ENCODE measurements at regions not wholly inside any gene's neighbourhood (a gene's known extent, or its start where the extent isn't known, plus 50 kb on each side); places are given as distances from the start of the nearest gene placed in this dataset.

DNA sequence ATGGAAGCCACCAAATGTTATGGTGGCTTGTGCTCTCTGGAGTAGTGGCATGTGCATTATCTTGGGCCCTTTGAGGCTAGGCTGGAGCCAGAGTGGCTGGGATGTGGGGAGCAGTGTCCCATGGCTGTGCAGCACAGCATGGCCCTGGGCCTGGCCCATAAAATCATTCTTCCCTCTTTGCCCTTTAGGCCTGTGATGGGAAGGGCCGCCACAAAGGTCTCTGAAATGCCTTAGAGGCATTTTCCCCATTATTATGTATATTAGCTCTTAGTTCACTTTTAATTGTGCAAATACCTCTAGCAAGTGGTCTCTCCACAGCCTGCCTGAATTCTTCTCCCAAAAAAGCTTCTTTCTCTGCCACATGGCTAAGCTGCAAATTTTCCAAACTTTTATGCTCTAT lies 297.3 kb upstream of the IRAK1BP1 start:
- Histone ChIP-seq H2AFZ (ENCODE audit: low read length) (no peak overlapping the region), H4K20me1 (ENCODE audit: insufficient read depth, low read length) (no peaks in the 10 kb centered on the region), H3K4me2 (ENCODE audit: low read depth, low read length) (no peak overlapping the region), H3K9ac (ENCODE audit: insufficient read depth, low read depth, low read length) (no peak overlapping the region), H3K79me2 (ENCODE audit: insufficient read depth, low read length) (no peaks in the 10 kb centered on the region), H3K9me3 (ENCODE audit: low read length) (peaks cover 14% of the 10 kb centered on the region), H3K4me1 (ENCODE audit: insufficient read depth, low read length) (no peaks in the 10 kb centered on the region), H3K36me3 (replicated peaks in 1 of 2; ENCODE audit: control insufficient read depth in 1 of 2, insufficient read depth in 2 of 2, low read length in 2 of 2) (no peaks in the 10 kb centered on the region), H3K27ac (ENCODE audit: extremely low read length, insufficient read depth, low read length) (no peak overlapping the region), H3K4me3 (replicated peaks in 1 of 3; ENCODE audit: insufficient read depth in 1 of 3, low read depth in 2 of 3, low read length in 3 of 3) (no peak overlapping the region), H3K27me3 (ENCODE audit: control insufficient read depth in 1 of 2, insufficient read depth in 2 of 2, low read length in 2 of 2) (no peaks in the 10 kb centered on the region)
- 0% methylated on average over 1 of the region's 1 CpG for WGBS (ENCODE audit: low lambda C conversion rate)
- no TSS peak for BruUV-seq (replicated peaks)
- FAIRE-seq (no peak), DNase-seq (ENCODE audit: low spot score) (no peak), ATAC-seq (no peak)
- CTCF ChIA-PET (ENCODE audit: low intra/inter-chr PET ratio, low total read pairs) = no interaction called here
- in situ Hi-C loops (cut with HindIII; ENCODE audit: extremely low pct_ligation_motif_present, low pct_unique_long_range_greater_than_20kb) (no loop called here), intact Hi-C loops (cut with micrococcal nuclease; ENCODE audit: unreplicated experiment) (no loop called here)
- POLR2A ChIA-PET = no interaction called here
- TF ChIP-seq MIER3 (CRISPR knock-in tag; IDR thresholded peaks at IDR 0.05; ENCODE audit: borderline replicate concordance) (no peak), ZFP41 (CRISPR knock-in tag; IDR thresholded peaks at IDR 0.05; ENCODE audit: borderline replicate concordance) (no peak), ZNF17 (CRISPR knock-in tag; IDR thresholded peaks at IDR 0.05) (no peak), ZBTB20 (CRISPR knock-in tag; IDR thresholded peaks at IDR 0.05; ENCODE audit: borderline replicate concordance, low read depth) (no peak), HNRNPLL (IDR thresholded peaks at IDR 0.05; ENCODE audit: low read depth, low read length, poor library complexity, severe bottlenecking) (no peak), SP2 (CRISPR knock-in tag; IDR thresholded peaks at IDR 0.05) (no peak), NCOA1 (CRISPR knock-in tag; IDR thresholded peaks at IDR 0.05) (no peak), ZFP62 (CRISPR knock-in tag; IDR thresholded peaks at IDR 0.05) (no peak)
- TF ChIP-seq, protein P1, sequence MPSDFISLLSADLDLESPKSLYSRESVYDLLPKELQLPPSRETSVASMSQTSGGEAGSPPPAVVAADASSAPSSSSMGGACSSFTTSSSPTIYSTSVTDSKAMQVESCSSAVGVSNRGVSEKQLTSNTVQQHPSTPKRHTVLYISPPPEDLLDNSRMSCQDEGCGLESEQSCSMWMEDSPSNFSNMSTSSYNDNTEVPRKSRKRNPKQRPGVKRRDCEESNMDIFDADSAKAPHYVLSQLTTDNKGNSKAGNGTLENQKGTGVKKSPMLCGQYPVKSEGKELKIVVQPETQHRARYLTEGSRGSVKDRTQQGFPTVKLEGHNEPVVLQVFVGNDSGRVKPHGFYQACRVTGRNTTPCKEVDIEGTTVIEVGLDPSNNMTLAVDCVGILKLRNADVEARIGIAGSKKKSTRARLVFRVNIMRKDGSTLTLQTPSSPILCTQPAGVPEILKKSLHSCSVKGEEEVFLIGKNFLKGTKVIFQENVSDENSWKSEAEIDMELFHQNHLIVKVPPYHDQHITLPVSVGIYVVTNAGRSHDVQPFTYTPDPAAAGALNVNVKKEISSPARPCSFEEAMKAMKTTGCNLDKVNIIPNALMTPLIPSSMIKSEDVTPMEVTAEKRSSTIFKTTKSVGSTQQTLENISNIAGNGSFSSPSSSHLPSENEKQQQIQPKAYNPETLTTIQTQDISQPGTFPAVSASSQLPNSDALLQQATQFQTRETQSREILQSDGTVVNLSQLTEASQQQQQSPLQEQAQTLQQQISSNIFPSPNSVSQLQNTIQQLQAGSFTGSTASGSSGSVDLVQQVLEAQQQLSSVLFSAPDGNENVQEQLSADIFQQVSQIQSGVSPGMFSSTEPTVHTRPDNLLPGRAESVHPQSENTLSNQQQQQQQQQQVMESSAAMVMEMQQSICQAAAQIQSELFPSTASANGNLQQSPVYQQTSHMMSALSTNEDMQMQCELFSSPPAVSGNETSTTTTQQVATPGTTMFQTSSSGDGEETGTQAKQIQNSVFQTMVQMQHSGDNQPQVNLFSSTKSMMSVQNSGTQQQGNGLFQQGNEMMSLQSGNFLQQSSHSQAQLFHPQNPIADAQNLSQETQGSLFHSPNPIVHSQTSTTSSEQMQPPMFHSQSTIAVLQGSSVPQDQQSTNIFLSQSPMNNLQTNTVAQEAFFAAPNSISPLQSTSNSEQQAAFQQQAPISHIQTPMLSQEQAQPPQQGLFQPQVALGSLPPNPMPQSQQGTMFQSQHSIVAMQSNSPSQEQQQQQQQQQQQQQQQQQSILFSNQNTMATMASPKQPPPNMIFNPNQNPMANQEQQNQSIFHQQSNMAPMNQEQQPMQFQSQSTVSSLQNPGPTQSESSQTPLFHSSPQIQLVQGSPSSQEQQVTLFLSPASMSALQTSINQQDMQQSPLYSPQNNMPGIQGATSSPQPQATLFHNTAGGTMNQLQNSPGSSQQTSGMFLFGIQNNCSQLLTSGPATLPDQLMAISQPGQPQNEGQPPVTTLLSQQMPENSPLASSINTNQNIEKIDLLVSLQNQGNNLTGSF (CRISPR knock-in tag; IDR thresholded peaks at IDR 0.05) = no peak
- TF ChIP-seq, protein P2, sequence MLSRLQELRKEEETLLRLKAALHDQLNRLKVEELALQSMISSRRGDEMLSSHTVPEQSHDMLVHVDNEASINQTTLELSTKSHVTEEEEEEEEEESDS (CRISPR knock-in tag; IDR thresholded peaks at IDR 0.05; ENCODE audit: borderline replicate concordance) = no peak
- TF ChIP-seq, protein P3, sequence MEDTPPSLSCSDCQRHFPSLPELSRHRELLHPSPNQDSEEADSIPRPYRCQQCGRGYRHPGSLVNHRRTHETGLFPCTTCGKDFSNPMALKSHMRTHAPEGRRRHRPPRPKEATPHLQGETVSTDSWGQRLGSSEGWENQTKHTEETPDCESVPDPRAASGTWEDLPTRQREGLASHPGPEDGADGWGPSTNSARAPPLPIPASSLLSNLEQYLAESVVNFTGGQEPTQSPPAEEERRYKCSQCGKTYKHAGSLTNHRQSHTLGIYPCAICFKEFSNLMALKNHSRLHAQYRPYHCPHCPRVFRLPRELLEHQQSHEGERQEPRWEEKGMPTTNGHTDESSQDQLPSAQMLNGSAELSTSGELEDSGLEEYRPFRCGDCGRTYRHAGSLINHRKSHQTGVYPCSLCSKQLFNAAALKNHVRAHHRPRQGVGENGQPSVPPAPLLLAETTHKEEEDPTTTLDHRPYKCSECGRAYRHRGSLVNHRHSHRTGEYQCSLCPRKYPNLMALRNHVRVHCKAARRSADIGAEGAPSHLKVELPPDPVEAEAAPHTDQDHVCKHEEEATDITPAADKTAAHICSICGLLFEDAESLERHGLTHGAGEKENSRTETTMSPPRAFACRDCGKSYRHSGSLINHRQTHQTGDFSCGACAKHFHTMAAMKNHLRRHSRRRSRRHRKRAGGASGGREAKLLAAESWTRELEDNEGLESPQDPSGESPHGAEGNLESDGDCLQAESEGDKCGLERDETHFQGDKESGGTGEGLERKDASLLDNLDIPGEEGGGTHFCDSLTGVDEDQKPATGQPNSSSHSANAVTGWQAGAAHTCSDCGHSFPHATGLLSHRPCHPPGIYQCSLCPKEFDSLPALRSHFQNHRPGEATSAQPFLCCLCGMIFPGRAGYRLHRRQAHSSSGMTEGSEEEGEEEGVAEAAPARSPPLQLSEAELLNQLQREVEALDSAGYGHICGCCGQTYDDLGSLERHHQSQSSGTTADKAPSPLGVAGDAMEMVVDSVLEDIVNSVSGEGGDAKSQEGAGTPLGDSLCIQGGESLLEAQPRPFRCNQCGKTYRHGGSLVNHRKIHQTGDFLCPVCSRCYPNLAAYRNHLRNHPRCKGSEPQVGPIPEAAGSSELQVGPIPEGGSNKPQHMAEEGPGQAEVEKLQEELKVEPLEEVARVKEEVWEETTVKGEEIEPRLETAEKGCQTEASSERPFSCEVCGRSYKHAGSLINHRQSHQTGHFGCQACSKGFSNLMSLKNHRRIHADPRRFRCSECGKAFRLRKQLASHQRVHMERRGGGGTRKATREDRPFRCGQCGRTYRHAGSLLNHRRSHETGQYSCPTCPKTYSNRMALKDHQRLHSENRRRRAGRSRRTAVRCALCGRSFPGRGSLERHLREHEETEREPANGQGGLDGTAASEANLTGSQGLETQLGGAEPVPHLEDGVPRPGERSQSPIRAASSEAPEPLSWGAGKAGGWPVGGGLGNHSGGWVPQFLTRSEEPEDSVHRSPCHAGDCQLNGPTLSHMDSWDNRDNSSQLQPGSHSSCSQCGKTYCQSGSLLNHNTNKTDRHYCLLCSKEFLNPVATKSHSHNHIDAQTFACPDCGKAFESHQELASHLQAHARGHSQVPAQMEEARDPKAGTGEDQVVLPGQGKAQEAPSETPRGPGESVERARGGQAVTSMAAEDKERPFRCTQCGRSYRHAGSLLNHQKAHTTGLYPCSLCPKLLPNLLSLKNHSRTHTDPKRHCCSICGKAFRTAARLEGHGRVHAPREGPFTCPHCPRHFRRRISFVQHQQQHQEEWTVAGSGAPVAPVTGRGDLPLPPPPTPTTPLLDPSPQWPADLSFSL (CRISPR knock-in tag; IDR thresholded peaks at IDR 0.05) = no peak
- TF ChIP-seq, protein P4, sequence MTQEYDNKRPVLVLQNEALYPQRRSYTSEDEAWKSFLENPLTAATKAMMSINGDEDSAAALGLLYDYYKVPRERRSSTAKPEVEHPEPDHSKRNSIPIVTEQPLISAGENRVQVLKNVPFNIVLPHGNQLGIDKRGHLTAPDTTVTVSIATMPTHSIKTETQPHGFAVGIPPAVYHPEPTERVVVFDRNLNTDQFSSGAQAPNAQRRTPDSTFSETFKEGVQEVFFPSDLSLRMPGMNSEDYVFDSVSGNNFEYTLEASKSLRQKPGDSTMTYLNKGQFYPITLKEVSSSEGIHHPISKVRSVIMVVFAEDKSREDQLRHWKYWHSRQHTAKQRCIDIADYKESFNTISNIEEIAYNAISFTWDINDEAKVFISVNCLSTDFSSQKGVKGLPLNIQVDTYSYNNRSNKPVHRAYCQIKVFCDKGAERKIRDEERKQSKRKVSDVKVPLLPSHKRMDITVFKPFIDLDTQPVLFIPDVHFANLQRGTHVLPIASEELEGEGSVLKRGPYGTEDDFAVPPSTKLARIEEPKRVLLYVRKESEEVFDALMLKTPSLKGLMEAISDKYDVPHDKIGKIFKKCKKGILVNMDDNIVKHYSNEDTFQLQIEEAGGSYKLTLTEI (CRISPR knock-in tag; conservative IDR thresholded peaks at IDR 0.05) = no peak
